GM20000 (cell line): ENCODE measurements at regions not wholly inside any gene's neighbourhood (a gene's known extent, or its start where the extent isn't known, plus 50 kb on each side); places are given as distances from the start of the nearest gene placed in this dataset.

ENCODE experiments used
- DNase-seq: peaks from one replicate; pipeline ENCODE4 v3.0.0; 2012; ENCODE audit warnings: low spot score
- TF ChIP-seq, protein P1 (sequence below): IDR thresholded peaks from 2 replicates; pipeline ENCODE4 v1.5.1; 2012; ENCODE audit warnings: mild to moderate bottlenecking, control low read depth; ENCODE audit errors: extremely low read depth, missing control alignments

DNA sequence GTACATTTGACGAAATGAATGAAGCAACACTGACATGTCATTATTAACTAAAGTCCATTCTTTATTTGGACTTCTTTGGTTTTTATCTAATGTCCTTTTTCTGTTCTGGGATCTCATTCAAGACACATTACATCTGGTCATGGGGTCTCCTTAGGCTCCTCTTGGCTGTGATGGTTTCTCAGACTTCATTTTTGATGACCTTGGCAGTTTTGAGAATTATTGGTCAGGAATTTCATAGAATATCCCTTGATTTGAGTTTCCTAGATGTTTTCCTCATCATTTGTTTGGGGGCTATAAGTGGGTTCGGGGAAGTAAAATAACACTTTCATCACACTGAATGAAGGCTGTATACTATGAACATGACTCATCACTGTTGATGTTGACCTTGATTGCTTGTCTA is 770.6 kb downstream of the AACS start:
- TF ChIP-seq, protein P1, sequence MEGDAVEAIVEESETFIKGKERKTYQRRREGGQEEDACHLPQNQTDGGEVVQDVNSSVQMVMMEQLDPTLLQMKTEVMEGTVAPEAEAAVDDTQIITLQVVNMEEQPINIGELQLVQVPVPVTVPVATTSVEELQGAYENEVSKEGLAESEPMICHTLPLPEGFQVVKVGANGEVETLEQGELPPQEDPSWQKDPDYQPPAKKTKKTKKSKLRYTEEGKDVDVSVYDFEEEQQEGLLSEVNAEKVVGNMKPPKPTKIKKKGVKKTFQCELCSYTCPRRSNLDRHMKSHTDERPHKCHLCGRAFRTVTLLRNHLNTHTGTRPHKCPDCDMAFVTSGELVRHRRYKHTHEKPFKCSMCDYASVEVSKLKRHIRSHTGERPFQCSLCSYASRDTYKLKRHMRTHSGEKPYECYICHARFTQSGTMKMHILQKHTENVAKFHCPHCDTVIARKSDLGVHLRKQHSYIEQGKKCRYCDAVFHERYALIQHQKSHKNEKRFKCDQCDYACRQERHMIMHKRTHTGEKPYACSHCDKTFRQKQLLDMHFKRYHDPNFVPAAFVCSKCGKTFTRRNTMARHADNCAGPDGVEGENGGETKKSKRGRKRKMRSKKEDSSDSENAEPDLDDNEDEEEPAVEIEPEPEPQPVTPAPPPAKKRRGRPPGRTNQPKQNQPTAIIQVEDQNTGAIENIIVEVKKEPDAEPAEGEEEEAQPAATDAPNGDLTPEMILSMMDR: no peak
- DNase-seq: no peak

- no peak for DNase-seq
- TF ChIP-seq, protein P1: no peak
These were observed 771.4 kb downstream of the AACS start for GRCh38 chr12:125836647-125837046.

- TF ChIP-seq, protein P1: no peak
- no peak for DNase-seq
These were observed 776.1 kb downstream of the AACS start for GRCh38 chr12:125841332-125841731.

- no peak for DNase-seq
These were observed 786.9 kb downstream of the AACS start for GRCh38 chr12:125852116-125852515.

DNA sequence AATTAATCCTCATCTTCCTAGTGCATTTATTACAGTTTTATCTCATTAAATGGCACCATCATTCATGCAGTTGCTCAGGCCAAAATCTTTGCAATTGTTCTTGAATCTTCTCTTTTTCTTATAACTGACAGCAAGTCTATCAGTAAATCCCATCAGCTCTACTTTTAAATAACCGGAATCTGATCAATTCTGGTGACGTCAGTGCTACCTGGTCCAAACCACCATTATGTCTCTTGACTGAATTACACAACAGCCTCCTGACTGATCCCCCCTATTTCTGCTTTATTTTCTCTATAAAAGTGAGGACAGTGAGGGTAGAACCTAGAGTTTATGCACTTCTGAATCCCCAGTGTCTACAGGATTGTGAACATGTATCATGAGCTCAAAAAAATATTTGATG is 787.4 kb downstream of the AACS start:
- no peak for DNase-seq
- TF ChIP-seq, protein P1: no peak

More at GRCh38 chr12:125852116-125852515, 786.9 kb downstream of the AACS start:
- TF ChIP-seq, protein P1: no peak

GRCh38 chr12:125853670-125854069 is 788.4 kb downstream of the AACS start:
- TF ChIP-seq, protein P1: no peak
- DNase-seq: no peak

DNA sequence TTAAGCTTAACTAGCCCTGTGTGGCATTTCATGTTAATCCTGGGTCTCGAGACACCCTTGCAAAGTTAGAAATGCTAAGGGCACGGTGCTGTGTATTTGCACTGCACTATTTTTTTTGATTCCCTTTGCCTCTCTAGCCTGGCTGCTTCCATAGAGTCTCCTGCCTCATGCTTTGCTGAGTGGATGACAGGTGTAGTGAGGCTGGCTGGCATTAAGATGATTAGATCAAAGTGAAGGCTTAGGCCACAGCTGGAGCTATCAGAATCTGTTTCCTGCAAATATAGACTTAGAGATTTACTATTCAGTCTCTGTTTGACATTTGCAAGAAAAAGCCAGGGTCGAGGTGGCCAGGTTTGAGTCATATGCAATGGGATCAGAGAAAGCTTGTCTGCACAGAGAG is 791.1 kb downstream of the AACS start:
- TF ChIP-seq, protein P1: no peak
- DNase-seq: no peak
